GM20000 (cell line): ENCODE measurements at regions not wholly inside any gene's neighbourhood (a gene's known extent, or its start where the extent isn't known, plus 50 kb on each side); places are given as distances from the start of the nearest gene placed in this dataset.

ENCODE experiments used
- DNase-seq: peaks from one replicate; pipeline ENCODE4 v3.0.0; 2012; ENCODE audit warnings: low spot score
- TF ChIP-seq, protein P1 (sequence below): IDR thresholded peaks from 2 replicates; pipeline ENCODE4 v1.5.1; 2012; ENCODE audit warnings: mild to moderate bottlenecking, control low read depth; ENCODE audit errors: extremely low read depth, missing control alignments

DNA sequence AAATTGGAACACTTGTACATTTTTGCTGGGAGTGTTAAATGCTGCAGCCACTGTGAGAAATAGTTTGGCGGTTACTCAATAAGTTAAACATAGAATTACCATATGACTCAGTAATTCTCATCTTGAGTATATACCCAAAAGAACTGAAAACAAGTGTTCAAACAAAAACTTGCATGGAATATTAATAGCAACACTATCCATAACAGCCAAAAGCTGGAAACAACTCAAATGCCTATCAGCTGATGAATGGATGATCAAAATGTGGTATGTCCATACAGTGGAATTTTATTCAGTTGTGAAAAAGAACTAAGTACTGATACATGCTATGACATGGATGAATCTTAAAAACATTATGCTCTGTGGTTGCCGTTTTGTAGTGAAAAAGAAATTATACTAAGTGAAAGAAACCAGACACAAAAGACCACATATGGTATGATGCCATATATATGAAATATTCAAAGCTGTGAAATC is 63.0 kb upstream of the SP4 start:
- no peak for DNase-seq
- TF ChIP-seq, protein P1, sequence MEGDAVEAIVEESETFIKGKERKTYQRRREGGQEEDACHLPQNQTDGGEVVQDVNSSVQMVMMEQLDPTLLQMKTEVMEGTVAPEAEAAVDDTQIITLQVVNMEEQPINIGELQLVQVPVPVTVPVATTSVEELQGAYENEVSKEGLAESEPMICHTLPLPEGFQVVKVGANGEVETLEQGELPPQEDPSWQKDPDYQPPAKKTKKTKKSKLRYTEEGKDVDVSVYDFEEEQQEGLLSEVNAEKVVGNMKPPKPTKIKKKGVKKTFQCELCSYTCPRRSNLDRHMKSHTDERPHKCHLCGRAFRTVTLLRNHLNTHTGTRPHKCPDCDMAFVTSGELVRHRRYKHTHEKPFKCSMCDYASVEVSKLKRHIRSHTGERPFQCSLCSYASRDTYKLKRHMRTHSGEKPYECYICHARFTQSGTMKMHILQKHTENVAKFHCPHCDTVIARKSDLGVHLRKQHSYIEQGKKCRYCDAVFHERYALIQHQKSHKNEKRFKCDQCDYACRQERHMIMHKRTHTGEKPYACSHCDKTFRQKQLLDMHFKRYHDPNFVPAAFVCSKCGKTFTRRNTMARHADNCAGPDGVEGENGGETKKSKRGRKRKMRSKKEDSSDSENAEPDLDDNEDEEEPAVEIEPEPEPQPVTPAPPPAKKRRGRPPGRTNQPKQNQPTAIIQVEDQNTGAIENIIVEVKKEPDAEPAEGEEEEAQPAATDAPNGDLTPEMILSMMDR, result no peak

DNA sequence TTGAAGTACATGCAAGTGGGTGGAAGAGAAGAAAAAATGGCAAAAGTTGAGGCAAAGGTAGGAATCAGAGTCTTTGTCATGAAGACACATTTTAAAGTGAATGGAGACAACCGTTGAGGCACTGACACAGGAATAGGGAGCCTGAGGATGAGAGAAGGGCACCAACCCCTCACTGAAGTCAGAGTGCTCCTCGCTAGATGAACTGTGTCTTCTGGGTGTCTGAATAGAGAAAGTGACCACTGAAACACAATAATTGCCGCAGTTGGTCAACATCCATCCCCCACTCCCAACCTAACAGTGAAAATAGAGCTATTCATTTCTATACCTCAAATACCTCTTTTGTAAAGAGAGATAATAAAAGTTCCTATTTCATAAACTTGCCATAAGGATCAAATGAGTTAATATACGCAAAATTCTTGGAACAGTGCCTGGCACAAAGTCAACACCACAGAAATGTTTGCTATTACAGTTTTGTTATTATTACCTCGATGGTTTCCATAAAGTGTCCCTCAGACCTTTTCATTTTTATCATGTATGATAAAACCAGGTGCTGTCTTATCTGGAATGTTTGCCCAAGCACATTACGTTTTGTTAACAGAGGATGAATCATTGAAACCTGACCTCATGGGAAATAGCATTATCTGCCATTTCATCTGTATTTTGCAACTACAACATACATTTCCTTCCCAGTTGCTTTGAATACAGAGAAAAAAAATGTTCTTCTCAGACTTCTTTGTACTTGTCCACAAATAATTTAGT is 61.8 kb upstream of the SP4 start:
- TF ChIP-seq, protein P1, result no peak
- DNase-seq, result no peak

DNA sequence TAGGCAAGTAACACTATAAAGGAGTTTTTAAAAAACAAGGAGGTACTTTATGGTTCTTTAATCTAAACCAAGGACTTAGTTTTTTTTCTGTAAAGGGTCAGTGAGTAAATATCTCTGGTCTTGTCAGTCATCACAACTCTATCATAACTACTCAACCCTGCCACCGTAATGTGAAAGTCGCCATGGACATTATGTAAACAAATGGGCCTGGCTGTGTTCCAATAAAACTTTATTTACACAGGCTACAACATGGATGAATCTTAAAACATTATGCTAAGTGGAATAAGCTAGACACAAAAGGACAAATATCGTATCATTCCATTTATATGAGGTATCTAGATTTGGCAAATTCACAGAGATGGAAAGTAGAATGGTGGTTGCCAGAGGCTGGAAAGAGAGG is 60.8 kb upstream of the SP4 start:
- no peak for DNase-seq

DNA sequence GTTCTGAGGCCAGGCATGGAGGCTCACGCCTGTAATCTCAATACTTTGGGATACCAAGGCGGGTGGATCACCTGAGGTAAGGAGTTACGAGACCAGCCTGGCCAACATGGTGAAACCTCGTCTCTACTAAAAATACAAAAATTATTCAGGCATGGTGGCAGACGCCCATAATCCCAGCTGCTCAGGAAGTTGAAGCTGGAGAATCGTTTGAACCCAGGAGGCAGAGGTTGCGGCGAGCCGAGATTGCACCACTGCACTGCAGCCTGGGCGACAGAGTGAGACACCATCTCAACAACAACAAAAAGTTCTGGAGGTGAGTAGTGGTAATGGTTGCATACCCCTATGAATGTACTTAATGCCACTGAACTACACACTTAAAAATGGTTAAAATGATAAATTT is 60.3 kb upstream of the SP4 start:
- TF ChIP-seq, protein P1, result no peak
- no peak for DNase-seq

More for the DNA sequence above, 60.8 kb upstream of the SP4 start:
- TF ChIP-seq, protein P1, result no peak

GRCh38 chr7:21368317-21368716 is 59.6 kb upstream of the SP4 start:
- TF ChIP-seq, protein P1, result no peak
- no peak for DNase-seq

- DNase-seq, result no peak
- TF ChIP-seq, protein P1, result no peak
Measured at GRCh38 chr7:21370283-21370982, 57.5 kb upstream of the SP4 start.

DNA sequence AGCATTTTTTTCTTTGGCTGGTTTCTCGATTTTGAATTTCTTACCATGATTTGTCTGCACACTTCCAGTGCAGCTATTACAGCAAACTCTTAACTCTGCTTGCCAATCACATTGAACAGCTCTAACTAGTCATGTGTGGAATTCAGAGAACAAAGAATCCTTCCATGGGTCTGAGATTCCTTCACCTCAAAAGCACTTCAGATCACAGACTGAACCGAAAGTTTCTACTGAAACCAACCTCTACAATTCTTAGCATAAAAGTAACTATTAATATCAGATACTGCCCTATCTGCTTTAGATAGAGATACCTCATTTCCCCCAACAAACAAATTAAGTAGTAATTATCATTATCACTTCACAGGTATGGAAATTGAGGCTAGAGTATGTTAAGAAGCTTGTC is 56.5 kb upstream of the SP4 start:
- DNase-seq, result no peak
- TF ChIP-seq, protein P1, result no peak
